PFSK-1 (cell line): ENCODE measurements at regions not wholly inside any gene's neighbourhood (a gene's known extent, or its start where the extent isn't known, plus 50 kb on each side); places are given as distances from the start of the nearest gene placed in this dataset.

Source experiments
- POLR2AphosphoS5 ChIP-seq: IDR thresholded peaks from 2 replicates; pipeline ENCODE4 v1.6.1; 2012; ENCODE audit warnings: low read depth, mild to moderate bottlenecking, control low read depth, low read length, moderate library complexity
- REST ChIP-seq, 2 experiments: IDR thresholded peaks; 2 replicates each; pipeline versions ENCODE4 v1.6.1 to v1.8.0; 2011 to 2012; ENCODE audit warnings: low read depth in 2 of 2, low read length in 2 of 2, control low read depth in 1 of 2, inconsistent platforms in 1 of 2, mild to moderate bottlenecking in 1 of 2, moderate library complexity in 1 of 2; ENCODE audit not compliant: insufficient read depth in 1 of 2
- SIN3A ChIP-seq: IDR thresholded peaks from 2 replicates; pipeline ENCODE4 v1.6.1; 2012; ENCODE audit warnings: mild to moderate bottlenecking, low read length, moderate library complexity, borderline replicate concordance; ENCODE audit not compliant: insufficient read depth
- TAF1 ChIP-seq: IDR thresholded peaks from 2 replicates; pipeline ENCODE4 v1.6.1; 2012; ENCODE audit warnings: low read length, control low read depth, borderline replicate concordance; ENCODE audit not compliant: insufficient read depth

GRCh38 chr18:29248805-29249204 is 1071.9 kb upstream of the CDH2 start:
- TF ChIP-seq REST (IDR thresholded peaks at IDR 0.05; ENCODE audit: insufficient read depth in 1 of 2, low read depth in 2 of 2, low read length in 2 of 2) (no peak), POLR2AphosphoS5 (no peak), TAF1 (no peak), SIN3A (no peak)
